Endothelial cell of umbilical vein (primary cell): ENCODE measurements at regions not wholly inside any gene's neighbourhood (a gene's known extent, or its start where the extent isn't known, plus 50 kb on each side); places are given as distances from the start of the nearest gene placed in this dataset.

Experiments
- BruUV-seq: library from RNA; stranded (reverse); fragments of 400-500 nt; replicated peaks from 2 replicates; lab custom pipeline; 2021; lab: Mats Ljungman, UMichigan
- CTCF ChIA-PET: fragments of 300-600, 350-600 bp; sonication (Branson Sonifier 250); formaldehyde crosslinking; loops from one replicate; lab custom pipeline; 2021; ENCODE audit warnings: antibody characterized with exemption, inconsistent platforms; lab: Charles Lee
- POLR2A ChIA-PET: fragments of 300-600, 350-600 bp; sonication (Branson Sonifier 250); formaldehyde crosslinking; loops from one replicate; lab custom pipeline; 2021; ENCODE audit warnings: antibody characterized with exemption, inconsistent platforms; lab: Charles Lee
- DNase-seq: peaks from one replicate; pipeline ENCODE4 v3.0.0-alpha.2; 2011; ENCODE audit warnings: low read depth, low spot score
- FAIRE-seq: peaks from 2 replicates; lab custom pipeline; 2011; peaks lifted over from hg19 to GRCh38; lab: Jason Lieb, UNC
- H2AFZ ChIP-seq: 2 replicates; pipeline ENCODE4 v1.6.0; 2012; ENCODE audit warnings: low read depth, low read length, control low read depth, inconsistent platforms
- H3K27ac ChIP-seq: 2 replicates; pipeline ENCODE4 v1.5.1; 2011; ENCODE audit warnings: low read depth, mild to moderate bottlenecking, control low read depth, low read length, moderate library complexity; ENCODE audit not compliant: insufficient read depth
- H3K27me3 ChIP-seq, 2 experiments: 2 replicates each; pipeline versions ENCODE4 v1.6.0 to v1.6.1; 2011; ENCODE audit warnings: low read length in 2 of 2, mixed read lengths in 1 of 2; ENCODE audit not compliant: control insufficient read depth in 2 of 2, insufficient read depth in 2 of 2
- H3K36me3 ChIP-seq, 2 experiments: 2 replicates in 1 of 2; 3 replicates in 1 of 2; pipeline ENCODE4 v1.5.1; 2011; ENCODE audit warnings: low read length in 2 of 2, mild to moderate bottlenecking in 1 of 2, moderate library complexity in 1 of 2; ENCODE audit not compliant: control insufficient read depth in 2 of 2, insufficient read depth in 2 of 2; ENCODE audit errors: extremely low read depth in 1 of 2
- H3K4me1 ChIP-seq: 3 replicates; pipeline ENCODE4 v1.5.1; 2011; ENCODE audit warnings: mild to moderate bottlenecking, low read length; ENCODE audit not compliant: control insufficient read depth, insufficient read depth; ENCODE audit errors: extremely low read depth
- H3K4me2 ChIP-seq: 2 replicates; pipeline ENCODE4 v1.6.1; 2011; ENCODE audit warnings: low read length, control low read depth, mixed read lengths; ENCODE audit not compliant: insufficient read depth
- H3K4me3 ChIP-seq, 3 experiments: fragments of 200-600 bp in 1 of 3; sonication (generic), shearing (Covaris generic) in 1 of 3; replicated peaks in 1 of 3; 2 replicates each; pipeline ENCODE4 v1.5.1; 2011 to 2016; ENCODE audit warnings: control low read depth in 3 of 3, low read length in 3 of 3, mild to moderate bottlenecking in 2 of 3, inconsistent platforms in 1 of 3, low read depth in 1 of 3, moderate library complexity in 1 of 3; ENCODE audit not compliant: insufficient read depth in 1 of 3
- H3K79me2 ChIP-seq: 2 replicates; pipeline ENCODE4 v1.6.0; 2012; ENCODE audit warnings: low read length, inconsistent platforms; ENCODE audit not compliant: control insufficient read depth, insufficient read depth
- H3K9ac ChIP-seq: replicated peaks from 2 replicates; pipeline ENCODE3; 2011; ENCODE audit warnings: low read length, control low read depth; ENCODE audit not compliant: insufficient read depth; ENCODE audit errors: extremely low read depth
- H3K9me1 ChIP-seq: replicated peaks from 3 replicates; pipeline ENCODE4 v1.6.0; 2011; ENCODE audit warnings: mild to moderate bottlenecking, low read length; ENCODE audit not compliant: control insufficient read depth, insufficient read depth; ENCODE audit errors: extremely low read depth
- H3K9me3 ChIP-seq: replicated peaks from 2 replicates; pipeline ENCODE4 v1.5.1; 2012; ENCODE audit warnings: low read length, inconsistent platforms; ENCODE audit not compliant: control insufficient read depth, insufficient read depth
- H4K20me1 ChIP-seq: replicated peaks from 2 replicates; pipeline ENCODE3; 2011; ENCODE audit warnings: mild to moderate bottlenecking, low read length; ENCODE audit not compliant: control insufficient read depth, insufficient read depth; ENCODE audit errors: extremely low read depth
- EZH2 ChIP-seq: IDR thresholded peaks from 2 replicates; pipeline ENCODE4 v1.6.1; 2012; ENCODE audit warnings: borderline replicate concordance, low read depth, mild to moderate bottlenecking, moderate library complexity, low read length, inconsistent platforms; ENCODE audit not compliant: severe bottlenecking
- FOS ChIP-seq: IDR thresholded peaks from 2 replicates; pipeline ENCODE4 v1.6.1; 2011; ENCODE audit warnings: mild to moderate bottlenecking, low read length, moderate library complexity, borderline replicate concordance; ENCODE audit not compliant: insufficient read depth
- GATA2 ChIP-seq: IDR thresholded peaks from 2 replicates; pipeline ENCODE4 v1.7.0; 2011; ENCODE audit warnings: low read depth, mild to moderate bottlenecking, moderate library complexity, mixed read lengths, low read length; ENCODE audit not compliant: insufficient read length, insufficient read depth
- JUN ChIP-seq: IDR thresholded peaks from 2 replicates; pipeline ENCODE4 v1.6.1; 2011; ENCODE audit warnings: borderline replicate concordance, low read depth; ENCODE audit not compliant: insufficient read length, insufficient read depth
- MYC ChIP-seq: IDR thresholded peaks from one replicate; pipeline ENCODE4 v1.6.1; 2011; ENCODE audit warnings: mild to moderate bottlenecking, low read depth, low read length
- POLR2A ChIP-seq: IDR thresholded peaks from 2 replicates; pipeline ENCODE4 v1.6.1; 2012; ENCODE audit warnings: low read depth, mild to moderate bottlenecking, control low read depth, low read length
- POLR2AphosphoS5 ChIP-seq: IDR thresholded peaks from 2 replicates; pipeline ENCODE4 v1.6.1; 2012; ENCODE audit warnings: low read depth, mild to moderate bottlenecking, control low read depth, low read length, moderate library complexity; ENCODE audit not compliant: insufficient read depth
- dilution Hi-C: fragments of 300-500 bp; cut with MboI; formaldehyde crosslinking; loops from one replicate; pipeline ENCODE4 v1.15.0; 2019; ENCODE audit warnings: low sequenced_read_pairs; ENCODE audit not compliant: extremely low pct_ligation_motif_present
- intact Hi-C: fragments of 100-400 bp; cut with micrococcal nuclease; formaldehyde crosslinking; loops from one replicate; pipeline ENCODE4 v1.10.0; 2022
- TF ChIP-seq, protein P1 (sequence below), 2 donors: IDR thresholded peaks; 1 replicate in 1 of 2; 2 replicates in 1 of 2; pipeline ENCODE4 v1.5.1; 2011; ENCODE audit warnings: low read length in 2 of 2, mild to moderate bottlenecking in 2 of 2, moderate library complexity in 2 of 2, control low read depth in 1 of 2, inconsistent platforms in 1 of 2, low read depth in 1 of 2; ENCODE audit not compliant: insufficient read depth in 1 of 2; ENCODE audit errors: extremely low read depth in 1 of 2
- TF ChIP-seq, protein P2 (sequence below): IDR thresholded peaks from 2 replicates; pipeline ENCODE4 v1.6.1; 2011; ENCODE audit not compliant: insufficient read depth, insufficient read length

GRCh38 chr15:95626501-95627361 is 703.8 kb upstream of the NR2F2 start:
- TF ChIP-seq, protein P1, sequence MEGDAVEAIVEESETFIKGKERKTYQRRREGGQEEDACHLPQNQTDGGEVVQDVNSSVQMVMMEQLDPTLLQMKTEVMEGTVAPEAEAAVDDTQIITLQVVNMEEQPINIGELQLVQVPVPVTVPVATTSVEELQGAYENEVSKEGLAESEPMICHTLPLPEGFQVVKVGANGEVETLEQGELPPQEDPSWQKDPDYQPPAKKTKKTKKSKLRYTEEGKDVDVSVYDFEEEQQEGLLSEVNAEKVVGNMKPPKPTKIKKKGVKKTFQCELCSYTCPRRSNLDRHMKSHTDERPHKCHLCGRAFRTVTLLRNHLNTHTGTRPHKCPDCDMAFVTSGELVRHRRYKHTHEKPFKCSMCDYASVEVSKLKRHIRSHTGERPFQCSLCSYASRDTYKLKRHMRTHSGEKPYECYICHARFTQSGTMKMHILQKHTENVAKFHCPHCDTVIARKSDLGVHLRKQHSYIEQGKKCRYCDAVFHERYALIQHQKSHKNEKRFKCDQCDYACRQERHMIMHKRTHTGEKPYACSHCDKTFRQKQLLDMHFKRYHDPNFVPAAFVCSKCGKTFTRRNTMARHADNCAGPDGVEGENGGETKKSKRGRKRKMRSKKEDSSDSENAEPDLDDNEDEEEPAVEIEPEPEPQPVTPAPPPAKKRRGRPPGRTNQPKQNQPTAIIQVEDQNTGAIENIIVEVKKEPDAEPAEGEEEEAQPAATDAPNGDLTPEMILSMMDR (IDR thresholded peaks at IDR 0.05; ENCODE audit: extremely low read depth in 1 of 2, insufficient read depth in 1 of 2, low read depth in 1 of 2, low read length in 2 of 2): no peak
- TF ChIP-seq FOS (no peak), MYC (no peak), POLR2AphosphoS5 (no peak), POLR2A (no peak), GATA2 (no peak), EZH2 (no peak), JUN (no peak)
- TF ChIP-seq, protein P2, sequence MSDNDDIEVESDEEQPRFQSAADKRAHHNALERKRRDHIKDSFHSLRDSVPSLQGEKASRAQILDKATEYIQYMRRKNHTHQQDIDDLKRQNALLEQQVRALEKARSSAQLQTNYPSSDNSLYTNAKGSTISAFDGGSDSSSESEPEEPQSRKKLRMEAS: no peak
- Histone ChIP-seq H3K36me3 (no peaks in the 10 kb centered on the region), H3K4me1 (no peaks in the 10 kb centered on the region), H3K27me3 (no peaks in the 10 kb centered on the region), H3K27ac (no peak overlapping the region), H3K4me3 (no peak overlapping the region), H4K20me1 (no peaks in the 10 kb centered on the region), H3K9me3 (no peaks in the 10 kb centered on the region), H3K9ac (no peak overlapping the region), H2AFZ (no peak overlapping the region), H3K9me1 (no peaks in the 10 kb centered on the region), H3K4me2 (no peak overlapping the region), H3K79me2 (no peaks in the 10 kb centered on the region)
- intact Hi-C loops (no loop called here), dilution Hi-C loops (no loop called here)
- POLR2A ChIA-PET: no interaction called here
- DNase-seq: no peak
- CTCF ChIA-PET: interaction anchor here (0.8 kb wide), 1 partner anchor 161 kb away, joined by 3 read pairs; no protein-coding TSS in a partner anchor
- BruUV-seq: no TSS peak
- no peak for FAIRE-seq
